ENCODE measurements at regions not wholly inside any gene's neighbourhood (a gene's known extent, or its start where the extent isn't known, plus 50 kb on each side); places are given as distances from the start of the nearest gene placed in this dataset.
A peak's percentile ranks its signal among the peaks of the same experiment; 100 is the strongest.
"Not testable (repeated sequence)": the region's sequence is repeated elsewhere in the genome, so short reads cannot be mapped to it uniquely, and the experiment has no call there.

- intact Hi-C loops (cut with micrococcal nuclease; ENCODE audit: unreplicated experiment) = no loop called here
- peaks cover 83% of the 10 kb centered on the region for H3K27me3 Mint-ChIP-seq (ENCODE audit: unreplicated experiment)
- no peak overlapping the region for H3K4me3 Mint-ChIP-seq (ENCODE audit: low read depth, unreplicated experiment)
Observed at GRCh38 chr16:5252791-5253190, 155.2 kb upstream of the EEF2KMT start.

GRCh38 chr16:5247403-5247802 lies 149.8 kb upstream of the EEF2KMT start:
- intact Hi-C loops (cut with micrococcal nuclease; ENCODE audit: unreplicated experiment); BruUV-seq (replicated peaks); H3K36me3 Mint-ChIP-seq (ENCODE audit: insufficient read depth, unreplicated experiment); H3K27ac Mint-ChIP-seq (ENCODE audit: unreplicated experiment); DNase-seq; CTCF ChIA-PET; H3K4me1 Mint-ChIP-seq (ENCODE audit: low read depth, unreplicated experiment); H3K9me3 Mint-ChIP-seq (ENCODE audit: low read depth, unreplicated experiment); H3K4me3 Mint-ChIP-seq (ENCODE audit: low read depth, unreplicated experiment): not testable (repeated sequence)
- H3K27me3 Mint-ChIP-seq (ENCODE audit: unreplicated experiment) = peaks cover 79% of the 10 kb centered on the region

More at GRCh38 chr16:5252791-5253190, 155.2 kb upstream of the EEF2KMT start:
- TF ChIP-seq, protein P1, sequence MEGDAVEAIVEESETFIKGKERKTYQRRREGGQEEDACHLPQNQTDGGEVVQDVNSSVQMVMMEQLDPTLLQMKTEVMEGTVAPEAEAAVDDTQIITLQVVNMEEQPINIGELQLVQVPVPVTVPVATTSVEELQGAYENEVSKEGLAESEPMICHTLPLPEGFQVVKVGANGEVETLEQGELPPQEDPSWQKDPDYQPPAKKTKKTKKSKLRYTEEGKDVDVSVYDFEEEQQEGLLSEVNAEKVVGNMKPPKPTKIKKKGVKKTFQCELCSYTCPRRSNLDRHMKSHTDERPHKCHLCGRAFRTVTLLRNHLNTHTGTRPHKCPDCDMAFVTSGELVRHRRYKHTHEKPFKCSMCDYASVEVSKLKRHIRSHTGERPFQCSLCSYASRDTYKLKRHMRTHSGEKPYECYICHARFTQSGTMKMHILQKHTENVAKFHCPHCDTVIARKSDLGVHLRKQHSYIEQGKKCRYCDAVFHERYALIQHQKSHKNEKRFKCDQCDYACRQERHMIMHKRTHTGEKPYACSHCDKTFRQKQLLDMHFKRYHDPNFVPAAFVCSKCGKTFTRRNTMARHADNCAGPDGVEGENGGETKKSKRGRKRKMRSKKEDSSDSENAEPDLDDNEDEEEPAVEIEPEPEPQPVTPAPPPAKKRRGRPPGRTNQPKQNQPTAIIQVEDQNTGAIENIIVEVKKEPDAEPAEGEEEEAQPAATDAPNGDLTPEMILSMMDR (IDR thresholded peaks at IDR 0.05; ENCODE audit: unreplicated experiment) = no peak
- CTCF ChIA-PET = no interaction called here
- Mint-ChIP-seq H3K27ac (ENCODE audit: unreplicated experiment) (no peak overlapping the region), H3K36me3 (ENCODE audit: insufficient read depth, unreplicated experiment) (no peaks in the 10 kb centered on the region), H3K9me3 (ENCODE audit: low read depth, unreplicated experiment) (no peaks in the 10 kb centered on the region), H3K4me1 (ENCODE audit: low read depth, unreplicated experiment) (no peaks in the 10 kb centered on the region)
- no TSS peak for BruUV-seq (replicated peaks)
- no peak for DNase-seq

- H3K4me1 Mint-ChIP-seq (ENCODE audit: low read depth, unreplicated experiment); H3K27ac Mint-ChIP-seq (ENCODE audit: unreplicated experiment); H3K36me3 Mint-ChIP-seq (ENCODE audit: insufficient read depth, unreplicated experiment); H3K4me3 Mint-ChIP-seq (ENCODE audit: low read depth, unreplicated experiment); intact Hi-C loops (cut with micrococcal nuclease; ENCODE audit: unreplicated experiment); BruUV-seq (replicated peaks); H3K9me3 Mint-ChIP-seq (ENCODE audit: low read depth, unreplicated experiment); DNase-seq: not testable (repeated sequence)
- H3K27me3 Mint-ChIP-seq (ENCODE audit: unreplicated experiment) = peaks cover 95% of the 10 kb centered on the region
- CTCF ChIA-PET = interaction anchor here (0.6 kb wide), 1 partner anchor 236 kb away, joined by 3 read pairs; no protein-coding TSS in a partner anchor
Observed at GRCh38 chr16:5240278-5240626, 142.7 kb upstream of the EEF2KMT start.

- H3K4me1 Mint-ChIP-seq (ENCODE audit: low read depth, unreplicated experiment); H3K36me3 Mint-ChIP-seq (ENCODE audit: insufficient read depth, unreplicated experiment); H3K27ac Mint-ChIP-seq (ENCODE audit: unreplicated experiment); H3K9me3 Mint-ChIP-seq (ENCODE audit: low read depth, unreplicated experiment); BruUV-seq (replicated peaks); H3K4me3 Mint-ChIP-seq (ENCODE audit: low read depth, unreplicated experiment): not testable (repeated sequence)
- peaks cover 89% of the 10 kb centered on the region for H3K27me3 Mint-ChIP-seq (ENCODE audit: unreplicated experiment)
- TF ChIP-seq, protein P1 (IDR thresholded peaks at IDR 0.05; ENCODE audit: unreplicated experiment) = peak; percentile 75
- DNase-seq = peak; percentile 83
- intact Hi-C loops (cut with micrococcal nuclease; ENCODE audit: unreplicated experiment) = loop anchor here (5.0 kb wide), 2 partner anchors 368 to 1403 kb away; no protein-coding TSS in a partner anchor
- CTCF ChIA-PET = interaction anchor here (1.1 to 1.2 kb wide), 2 partner anchors 376 to 1404 kb away, joined by 3 read pairs; no protein-coding TSS in a partner anchor
Observed at GRCh38 chr16:5239472-5240277, 142.1 kb upstream of the EEF2KMT start.

- H3K27ac Mint-ChIP-seq (ENCODE audit: unreplicated experiment) = no peak overlapping the region
- CTCF ChIA-PET = no interaction called here
- intact Hi-C loops (cut with micrococcal nuclease; ENCODE audit: unreplicated experiment) = loop anchor here (5.0 kb wide), 2 partner anchors 372 to 1407 kb away; no protein-coding TSS in a partner anchor
- H3K4me1 Mint-ChIP-seq (ENCODE audit: low read depth, unreplicated experiment) = no peaks in the 10 kb centered on the region
- DNase-seq = no peak
- no TSS peak for BruUV-seq (replicated peaks)
- H3K4me3 Mint-ChIP-seq (ENCODE audit: low read depth, unreplicated experiment) = no peak overlapping the region
- TF ChIP-seq, protein P1 (IDR thresholded peaks at IDR 0.05; ENCODE audit: unreplicated experiment) = no peak
- H3K9me3 Mint-ChIP-seq (ENCODE audit: low read depth, unreplicated experiment) = peaks cover 2% of the 10 kb centered on the region
- peaks cover 69% of the 10 kb centered on the region for H3K27me3 Mint-ChIP-seq (ENCODE audit: unreplicated experiment)
- H3K36me3 Mint-ChIP-seq (ENCODE audit: insufficient read depth, unreplicated experiment) = no peaks in the 10 kb centered on the region
Observed at GRCh38 chr16:5235119-5235518, 137.5 kb upstream of the EEF2KMT start.

Data from Calu3 (cell line).